ENCODE measurements at regions not wholly inside any gene's neighbourhood (a gene's known extent, or its start where the extent isn't known, plus 50 kb on each side); places are given as distances from the start of the nearest gene placed in this dataset.

- H3K4me1 ChIP-seq (replicated peaks in 1 of 2): no peaks in the 10 kb centered on the region
- no peak overlapping the region for H3K27ac ChIP-seq
- 0 to 67% (median 52%) methylated on average over 1 to 4 of the region's 4 CpGs; no CpG with 5 or more reads in 2 of the 10 experiments for WGBS, 10 experiments
- ATAC-seq (replicated peaks in 6 of 8): no peak
- in situ Hi-C loops (cut with MboI; ENCODE audit: low pct_unique_long_range_greater_than_20kb in 2 of 9, low sequenced_read_pairs in 9 of 9, unreplicated experiment in 9 of 9): no loop called here
- no peak overlapping the region for H3K4me3 ChIP-seq
Observed at GRCh38 chr2:136538489-136538888, 226.9 kb upstream of the THSD7B start.

DNA sequence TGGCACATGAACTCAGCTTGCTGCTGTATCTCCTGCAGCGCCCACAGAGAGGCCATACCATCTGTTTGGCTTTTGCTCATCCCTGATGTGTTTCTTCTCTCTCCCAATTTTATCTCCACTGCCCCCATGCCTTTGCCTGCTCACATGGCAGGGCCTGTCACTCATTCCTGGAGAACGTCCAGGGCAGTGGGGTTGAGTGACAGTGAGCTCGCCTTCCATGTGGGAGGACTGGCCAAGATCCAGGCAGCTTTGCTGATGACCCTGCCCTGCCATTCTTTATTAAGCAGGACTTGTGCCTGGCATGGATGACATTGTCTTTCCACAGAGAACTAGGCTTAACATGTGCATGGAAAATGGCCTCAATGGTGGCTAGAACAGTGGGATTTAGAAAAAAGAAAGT, 230.5 kb upstream of the THSD7B start:
- no peaks in the 10 kb centered on the region for H3K4me1 ChIP-seq (replicated peaks in 1 of 2)
- no peak overlapping the region for H3K27ac ChIP-seq
- 0 to 76% (median 40%) methylated on average over 1 to 3 of the region's 3 CpGs; no CpG with 5 or more reads in 3 of the 10 experiments for WGBS, 10 experiments
- ATAC-seq (replicated peaks in 6 of 8): no peak
- H3K4me3 ChIP-seq: no peak overlapping the region
- in situ Hi-C loops (cut with MboI; ENCODE audit: low pct_unique_long_range_greater_than_20kb in 2 of 9, low sequenced_read_pairs in 9 of 9, unreplicated experiment in 9 of 9): no loop called here

GRCh38 chr2:136532171-136532570, 233.2 kb upstream of the THSD7B start:
- no peaks in the 10 kb centered on the region for H3K4me1 ChIP-seq (replicated peaks in 1 of 2)
- H3K4me3 ChIP-seq: no peak overlapping the region
- H3K27ac ChIP-seq: no peak overlapping the region
- no peak for ATAC-seq (replicated peaks in 6 of 8)
- 17 to 100% (median 77%) methylated on average over 1 to 2 of the region's 2 CpGs; no CpG with 5 or more reads in 2 of the 10 experiments for WGBS, 10 experiments
- in situ Hi-C loops (cut with MboI; ENCODE audit: low pct_unique_long_range_greater_than_20kb in 2 of 9, low sequenced_read_pairs in 9 of 9, unreplicated experiment in 9 of 9): no loop called here

- no peak for ATAC-seq (replicated peaks in 6 of 8)
- in situ Hi-C loops (cut with MboI; ENCODE audit: low pct_unique_long_range_greater_than_20kb in 2 of 9, low sequenced_read_pairs in 9 of 9, unreplicated experiment in 9 of 9): no loop called here
Observed at GRCh38 chr2:136531731-136532130, 233.6 kb upstream of the THSD7B start.

GRCh38 chr2:136530146-136530545, 235.2 kb upstream of the THSD7B start:
- no peak overlapping the region for H3K4me3 ChIP-seq
- in situ Hi-C loops (cut with MboI; ENCODE audit: low pct_unique_long_range_greater_than_20kb in 2 of 9, low sequenced_read_pairs in 9 of 9, unreplicated experiment in 9 of 9): no loop called here
- ATAC-seq (replicated peaks in 6 of 8): no peak
- no peaks in the 10 kb centered on the region for H3K4me1 ChIP-seq (replicated peaks in 1 of 2)
- H3K27ac ChIP-seq: no peak overlapping the region

More at GRCh38 chr2:136531731-136532130, 233.6 kb upstream of the THSD7B start:
- H3K27ac ChIP-seq: no peak overlapping the region
- no peaks in the 10 kb centered on the region for H3K4me1 ChIP-seq (replicated peaks in 1 of 2)
- 0 to 80% methylated on average over 1 of the region's 2 CpGs; no CpG with 5 or more reads in 8 of the 10 experiments for WGBS, 10 experiments
- no peak overlapping the region for H3K4me3 ChIP-seq

GRCh38 chr2:136527560-136527959, 237.8 kb upstream of the THSD7B start:
- in situ Hi-C loops (cut with MboI; ENCODE audit: low pct_unique_long_range_greater_than_20kb in 2 of 9, low sequenced_read_pairs in 9 of 9, unreplicated experiment in 9 of 9): no loop called here
- H3K4me1 ChIP-seq (replicated peaks in 1 of 2): no peaks in the 10 kb centered on the region
- H3K4me3 ChIP-seq: no peak overlapping the region
- ATAC-seq (replicated peaks in 6 of 8): peak in 1 of 8 experiments; percentile 30
- no peak overlapping the region for H3K27ac ChIP-seq
- 0 to 8% (median 7%) methylated on average over 1 to 2 of the region's 2 CpGs; no CpG with 5 or more reads in 6 of the 10 experiments for WGBS, 10 experiments

DNA sequence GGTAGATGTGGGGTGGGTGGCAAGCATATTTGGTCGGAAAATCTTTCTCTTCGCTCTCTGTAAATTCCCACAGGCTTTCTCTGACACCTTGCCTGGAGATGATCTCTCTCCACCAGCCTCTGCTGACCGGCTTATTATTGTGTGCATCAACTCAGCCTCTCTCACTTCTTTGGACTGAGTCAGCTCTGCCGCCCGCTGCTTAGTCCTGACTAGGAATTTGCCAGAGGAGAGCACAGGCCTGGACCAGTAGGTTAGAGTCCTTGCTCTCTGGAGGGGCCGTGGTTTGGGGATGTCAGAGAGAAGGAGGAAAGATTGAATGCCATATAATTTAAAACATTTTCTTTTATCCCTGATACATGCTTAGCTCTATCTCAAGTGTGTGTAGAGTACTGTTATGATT, 242.6 kb upstream of the THSD7B start:
- in situ Hi-C loops (cut with MboI; ENCODE audit: low pct_unique_long_range_greater_than_20kb in 2 of 9, low sequenced_read_pairs in 9 of 9, unreplicated experiment in 9 of 9): no loop called here
- 6 to 88% (median 54%) methylated on average over 1 to 5 of the region's 6 CpGs; no CpG with 5 or more reads in 4 of the 10 experiments for WGBS, 10 experiments
- H3K27ac ChIP-seq: no peak overlapping the region
- no peak overlapping the region for H3K4me3 ChIP-seq
- H3K4me1 ChIP-seq (replicated peaks in 1 of 2): no peaks in the 10 kb centered on the region
- no peak for ATAC-seq (replicated peaks in 6 of 8)

GRCh38 chr2:136517716-136518115, 247.6 kb upstream of the THSD7B start:
- 0 to 83% (median 10%) methylated on average over 1 to 2 of the region's 2 CpGs for WGBS, 10 experiments
- in situ Hi-C loops (cut with MboI; ENCODE audit: low pct_unique_long_range_greater_than_20kb in 2 of 9, low sequenced_read_pairs in 9 of 9, unreplicated experiment in 9 of 9): no loop called here
- Histone ChIP-seq H3K27ac (no peak overlapping the region), H3K4me1 (replicated peaks in 1 of 2) (no peaks in the 10 kb centered on the region), H3K4me3 (no peak overlapping the region)
- peak in 2 of 8 experiments; percentile 31 to 39 for ATAC-seq (replicated peaks in 6 of 8)

- in situ Hi-C loops (cut with MboI; ENCODE audit: low pct_unique_long_range_greater_than_20kb in 2 of 9, low sequenced_read_pairs in 9 of 9, unreplicated experiment in 9 of 9): no loop called here
- H3K4me3 ChIP-seq: no peak overlapping the region
- H3K27ac ChIP-seq: no peak overlapping the region
- H3K4me1 ChIP-seq (replicated peaks in 1 of 2): no peaks in the 10 kb centered on the region
- no peak for ATAC-seq (replicated peaks in 6 of 8)
Observed at GRCh38 chr2:136510244-136510643, 255.1 kb upstream of the THSD7B start.

GRCh38 chr2:136505462-136505861, 259.9 kb upstream of the THSD7B start:
- in situ Hi-C loops (cut with MboI; ENCODE audit: low pct_unique_long_range_greater_than_20kb in 2 of 9, low sequenced_read_pairs in 9 of 9, unreplicated experiment in 9 of 9): no loop called here
- Histone ChIP-seq H3K27ac (no peak overlapping the region), H3K4me3 (no peak overlapping the region), H3K4me1 (replicated peaks in 1 of 2) (no peaks in the 10 kb centered on the region)
- ATAC-seq (replicated peaks in 6 of 8): no peak
- 0 to 67% (median 50%) methylated on average over 1 to 3 of the region's 3 CpGs; no CpG with 5 or more reads in 1 of the 10 experiments for WGBS, 10 experiments

GRCh38 chr2:136502660-136503059, 262.7 kb upstream of the THSD7B start:
- no peak overlapping the region for H3K4me3 ChIP-seq
- no peak for ATAC-seq (replicated peaks in 6 of 8)
- in situ Hi-C loops (cut with MboI; ENCODE audit: low pct_unique_long_range_greater_than_20kb in 2 of 9, low sequenced_read_pairs in 9 of 9, unreplicated experiment in 9 of 9): no loop called here

GRCh38 chr2:136497709-136498108, 267.6 kb upstream of the THSD7B start:
- in situ Hi-C loops (cut with MboI; ENCODE audit: low pct_unique_long_range_greater_than_20kb in 2 of 9, low sequenced_read_pairs in 9 of 9, unreplicated experiment in 9 of 9): no loop called here
- no peak overlapping the region for H3K4me3 ChIP-seq
- H3K4me1 ChIP-seq (replicated peaks in 1 of 2): peaks cover 0 to 10% of the 10 kb centered on the region in 2 donors
- no peak overlapping the region for H3K27ac ChIP-seq
- WGBS, 10 experiments: 0 to 80% (median 57%) methylated on average over 1 to 3 of the region's 3 CpGs; no CpG with 5 or more reads in 1 of the 10 experiments
- ATAC-seq (replicated peaks in 6 of 8): peak in 1 of 8 experiments; percentile 38

More at GRCh38 chr2:136502660-136503059, 262.7 kb upstream of the THSD7B start:
- no peak overlapping the region for H3K27ac ChIP-seq
- peaks cover 0 to 4% of the 10 kb centered on the region in 2 donors for H3K4me1 ChIP-seq (replicated peaks in 1 of 2)

- ATAC-seq (replicated peaks in 6 of 8): no peak
- Histone ChIP-seq H3K27ac (no peak overlapping the region), H3K4me3 (no peak overlapping the region), H3K4me1 (replicated peaks in 1 of 2) (peaks cover 0 to 10% of the 10 kb centered on the region in 2 donors)
- 15 to 100% (median 80%) methylated on average over 1 to 5 of the region's 5 CpGs; no CpG with 5 or more reads in 3 of the 10 experiments for WGBS, 10 experiments
- in situ Hi-C loops (cut with MboI; ENCODE audit: low pct_unique_long_range_greater_than_20kb in 2 of 9, low sequenced_read_pairs in 9 of 9, unreplicated experiment in 9 of 9): no loop called here
Observed at GRCh38 chr2:136496966-136497365, 268.4 kb upstream of the THSD7B start.

- ATAC-seq (replicated peaks in 6 of 8): no peak
Observed at GRCh38 chr2:136495636-136496035, 269.7 kb upstream of the THSD7B start.

More at GRCh38 chr2:136495636-136496035, 269.7 kb upstream of the THSD7B start:
- 0 to 100% (median 56%) methylated on average over 1 to 4 of the region's 5 CpGs; no CpG with 5 or more reads in 2 of the 10 experiments for WGBS, 10 experiments
- Histone ChIP-seq H3K4me3 (no peak overlapping the region), H3K27ac (no peak overlapping the region), H3K4me1 (replicated peaks in 1 of 2) (peaks cover 0 to 10% of the 10 kb centered on the region in 2 donors)
- in situ Hi-C loops (cut with MboI; ENCODE audit: low pct_unique_long_range_greater_than_20kb in 2 of 9, low sequenced_read_pairs in 9 of 9, unreplicated experiment in 9 of 9): no loop called here
